Fibroblast of skin of right biceps (primary cell): ENCODE measurements at regions not wholly inside any gene's neighbourhood (a gene's known extent, or its start where the extent isn't known, plus 50 kb on each side); places are given as distances from the start of the nearest gene placed in this dataset.

Experiments used
- DNase-seq: peaks from one replicate; pipeline ENCODE4 v3.0.0-alpha.2; 2013

GRCh38 chr11:92675303-92675702 is 294.1 kb upstream of the MTNR1B start:
- no peak for DNase-seq

DNA sequence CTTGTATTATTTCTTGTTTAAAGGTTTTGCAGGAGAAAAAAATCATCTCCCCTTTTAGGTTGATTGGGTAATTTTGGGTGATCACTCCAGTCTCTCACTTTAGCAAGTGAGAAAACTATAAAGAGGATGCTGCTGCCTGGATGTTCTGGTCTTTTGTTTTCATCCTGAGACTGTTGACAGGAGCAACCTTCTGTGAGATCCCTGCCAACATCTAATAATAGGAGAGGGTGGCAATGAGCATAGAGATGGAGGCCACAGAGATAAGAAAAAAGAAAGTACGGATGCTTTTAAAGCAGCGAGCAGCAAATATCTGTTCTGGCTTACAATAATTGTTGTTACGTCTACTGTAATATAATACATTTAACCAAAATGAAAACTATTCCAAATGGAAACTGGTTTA is 293.6 kb upstream of the MTNR1B start:
- no peak for DNase-seq

GRCh38 chr11:92678008-92678611 is 291.3 kb upstream of the MTNR1B start:
- DNase-seq, result no peak

- no peak for DNase-seq
Measured at GRCh38 chr11:92681586-92681985, 287.9 kb upstream of the MTNR1B start.

DNA sequence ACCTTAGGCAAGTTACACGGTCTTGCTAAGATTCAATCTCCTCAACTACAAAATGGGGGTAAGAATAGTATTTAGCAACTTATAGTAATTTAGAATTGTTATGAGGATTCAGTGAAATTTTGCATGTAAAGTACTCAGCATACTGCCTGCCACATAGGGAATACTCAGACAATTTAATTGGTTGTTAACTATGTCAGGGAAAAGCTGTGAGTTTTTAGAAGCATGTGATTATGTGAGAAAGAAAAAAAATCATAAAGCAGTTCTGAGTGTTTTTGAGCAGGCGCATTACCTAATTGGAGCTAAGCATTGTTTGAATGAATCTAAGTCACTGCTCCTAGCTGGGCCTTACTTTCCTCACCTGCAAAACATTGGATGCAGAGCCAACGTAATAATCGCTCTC is 287.3 kb upstream of the MTNR1B start:
- DNase-seq, result no peak

GRCh38 chr11:92682952-92683351 is 286.5 kb upstream of the MTNR1B start:
- DNase-seq, result no peak

GRCh38 chr11:92685049-92685448 is 284.4 kb upstream of the MTNR1B start:
- no peak for DNase-seq

DNA sequence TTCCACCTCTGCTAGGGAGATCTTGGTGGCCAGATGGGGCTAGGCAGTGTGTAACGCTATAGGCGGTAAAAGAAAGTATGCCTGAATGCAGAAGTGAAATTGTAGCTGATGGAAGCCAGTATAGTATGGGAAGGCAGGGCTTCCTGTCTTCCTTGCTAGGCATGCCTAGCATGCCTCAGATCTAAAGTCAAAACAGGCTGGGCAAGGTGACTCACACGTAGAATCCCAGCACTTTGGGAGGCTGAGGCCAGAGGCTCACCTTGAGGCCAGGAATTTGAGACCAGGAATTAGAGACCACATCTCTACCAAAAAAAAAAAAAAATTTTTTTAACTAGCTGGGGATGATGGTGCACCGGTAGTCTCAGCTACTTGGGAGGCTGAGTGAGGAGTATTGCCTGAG is 281.7 kb upstream of the MTNR1B start:
- no peak for DNase-seq

DNA sequence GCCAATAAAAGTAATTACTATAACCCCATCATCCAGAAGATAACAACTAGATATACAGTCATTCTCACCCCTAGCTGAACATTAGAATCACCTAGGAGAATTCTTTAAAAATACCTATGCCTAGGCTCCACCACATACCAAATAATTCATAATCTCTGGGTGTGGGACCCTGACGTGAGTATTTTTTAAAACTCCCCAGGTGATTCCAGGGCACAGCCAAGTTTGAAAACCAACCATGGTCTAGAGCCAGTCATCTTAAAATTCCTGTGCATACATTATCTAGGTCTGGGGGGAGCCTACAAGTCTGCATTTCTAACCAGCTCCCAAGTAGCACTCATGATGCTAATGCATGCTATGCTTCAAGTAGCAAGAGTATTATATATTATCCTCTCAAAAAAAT is 281.0 kb upstream of the MTNR1B start:
- DNase-seq, result no peak

DNA sequence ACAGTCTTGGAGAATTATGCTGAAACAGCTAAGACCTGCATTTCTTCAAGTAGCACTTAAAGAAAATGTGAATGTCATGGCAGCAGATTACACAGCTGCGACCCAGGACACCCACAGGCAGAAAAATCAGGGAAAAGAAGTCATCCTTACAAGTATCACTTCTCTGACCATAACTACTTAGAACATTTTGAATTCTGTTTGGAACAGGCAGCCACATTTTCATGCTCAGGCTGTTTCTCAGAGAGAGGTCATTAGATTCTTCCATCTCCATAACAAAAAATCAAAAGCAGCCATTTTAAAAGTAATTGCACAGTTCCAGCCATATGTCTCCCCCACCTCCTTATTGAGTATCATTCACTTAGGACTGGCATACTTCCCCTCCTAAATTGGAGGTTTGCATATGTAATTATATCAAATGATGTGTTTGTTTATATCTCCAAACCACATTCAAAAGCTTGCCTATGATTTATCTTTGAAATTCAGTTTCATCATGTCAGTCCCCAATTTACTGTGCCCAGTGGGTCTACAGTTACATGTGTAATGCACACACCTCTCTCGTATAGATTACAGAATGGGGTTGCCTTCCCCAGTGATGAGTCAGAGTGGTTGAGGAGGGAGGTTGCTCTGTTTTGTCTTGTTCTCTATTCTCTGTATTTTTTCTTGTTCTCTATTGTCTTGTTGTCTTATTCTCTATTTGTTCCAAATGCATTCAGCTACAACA is 276.5 kb upstream of the MTNR1B start:
- peak; percentile 43 for DNase-seq

- DNase-seq, result no peak
Measured at GRCh38 chr11:92696076-92696475, 273.4 kb upstream of the MTNR1B start.

- DNase-seq, result peak; percentile 52
Measured at GRCh38 chr11:92697461-92698312, 271.8 kb upstream of the MTNR1B start.

DNA sequence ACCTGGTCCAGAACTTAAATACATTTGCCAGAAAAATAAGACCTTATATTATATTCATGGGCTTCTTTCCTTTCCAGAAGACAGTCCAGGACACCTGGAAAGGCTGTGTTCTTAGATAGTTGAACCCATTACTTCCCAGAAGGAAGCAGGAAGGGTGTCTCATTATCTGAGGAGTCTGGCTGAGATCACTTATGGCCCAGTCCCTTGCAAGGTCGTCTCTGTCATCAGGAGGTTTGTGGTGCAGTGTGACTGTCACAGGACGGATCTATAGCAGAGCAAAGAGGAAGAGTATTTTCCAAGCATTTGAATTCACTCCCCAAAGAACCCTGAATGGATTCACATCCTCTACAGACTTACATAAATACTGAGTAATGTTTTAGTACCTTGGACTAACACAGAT is 270.7 kb upstream of the MTNR1B start:
- no peak for DNase-seq

- DNase-seq, result peak; percentile 45
Measured at GRCh38 chr11:92702037-92702804, 267.2 kb upstream of the MTNR1B start.

DNA sequence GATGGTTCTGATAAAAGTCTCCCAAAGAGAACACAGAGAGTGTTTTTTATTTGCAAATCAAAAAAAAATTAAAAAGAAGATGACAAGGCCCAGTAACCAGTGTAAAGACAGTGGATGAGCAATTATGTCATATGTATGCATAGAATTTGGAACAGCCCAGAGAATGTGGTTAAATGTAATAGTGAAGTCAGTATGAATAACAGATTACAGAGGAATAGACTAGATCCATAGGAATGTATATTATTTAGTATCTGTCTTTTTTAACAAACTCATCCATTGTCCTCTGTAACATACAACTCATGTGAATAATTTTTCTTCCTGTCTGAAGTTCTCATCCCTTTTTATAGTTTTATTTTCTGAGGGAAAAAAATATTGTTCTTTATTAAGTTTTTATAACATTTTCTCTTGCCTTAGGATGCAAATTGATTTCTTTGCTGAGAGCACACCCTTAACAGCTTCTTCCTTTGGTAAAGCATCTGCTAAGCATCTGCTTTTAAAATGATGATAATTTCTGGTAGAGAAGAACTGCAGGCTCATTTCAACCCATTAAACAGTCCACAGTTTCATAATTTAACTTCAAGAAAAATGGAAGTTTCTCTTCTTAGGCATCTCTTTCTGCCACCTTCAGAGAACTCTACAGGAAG is 266.5 kb upstream of the MTNR1B start:
- peak; percentile 91 for DNase-seq

- peak; percentile 80 for DNase-seq
Measured at GRCh38 chr11:92703449-92703830, 266.0 kb upstream of the MTNR1B start.

- peak; percentile 14 for DNase-seq
Measured at GRCh38 chr11:92707173-92707619, 262.3 kb upstream of the MTNR1B start.

GRCh38 chr11:92707665-92708064 is 261.8 kb upstream of the MTNR1B start:
- DNase-seq, result peak; percentile 49

DNA sequence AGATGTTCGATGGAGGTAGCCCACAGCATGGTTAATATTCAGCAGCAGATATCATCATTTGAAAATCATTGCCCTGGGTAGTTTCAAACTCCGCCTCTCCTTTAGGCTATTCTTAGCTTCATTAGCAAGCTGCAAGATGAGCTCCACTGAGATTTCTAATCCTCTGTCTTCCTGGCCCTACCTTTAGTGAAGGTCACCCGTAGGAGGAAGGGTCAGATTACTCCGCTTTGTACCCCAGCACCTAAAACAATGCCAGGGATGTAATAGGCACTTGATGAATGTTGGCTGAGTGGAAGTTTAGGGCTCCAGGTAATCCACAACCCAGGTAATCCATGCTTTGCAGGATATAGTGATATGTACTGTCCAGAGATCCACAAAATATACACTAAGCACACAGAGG is 260.1 kb upstream of the MTNR1B start:
- no peak for DNase-seq

DNA sequence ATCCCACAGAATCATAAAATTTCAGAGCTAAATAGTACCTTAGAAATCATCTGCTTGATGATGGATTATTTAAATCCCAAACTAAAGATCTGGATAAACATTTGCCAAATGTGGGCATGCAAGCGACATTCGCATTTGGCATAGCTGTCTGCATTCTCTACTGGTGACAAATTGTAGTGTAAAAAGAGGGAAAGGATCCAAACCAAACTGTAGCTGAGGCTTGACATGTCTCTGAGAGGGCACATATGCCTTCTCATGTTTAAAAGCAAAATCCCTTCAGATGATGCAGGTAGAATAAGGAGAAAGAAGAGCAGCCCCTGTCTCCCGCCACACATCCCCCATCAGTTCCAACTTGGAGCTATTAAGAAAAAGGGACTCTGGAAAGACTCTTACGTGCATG is 257.5 kb upstream of the MTNR1B start:
- peak; percentile 20 for DNase-seq

- no peak for DNase-seq
Measured at GRCh38 chr11:92714111-92714510, 255.3 kb upstream of the MTNR1B start.

DNA sequence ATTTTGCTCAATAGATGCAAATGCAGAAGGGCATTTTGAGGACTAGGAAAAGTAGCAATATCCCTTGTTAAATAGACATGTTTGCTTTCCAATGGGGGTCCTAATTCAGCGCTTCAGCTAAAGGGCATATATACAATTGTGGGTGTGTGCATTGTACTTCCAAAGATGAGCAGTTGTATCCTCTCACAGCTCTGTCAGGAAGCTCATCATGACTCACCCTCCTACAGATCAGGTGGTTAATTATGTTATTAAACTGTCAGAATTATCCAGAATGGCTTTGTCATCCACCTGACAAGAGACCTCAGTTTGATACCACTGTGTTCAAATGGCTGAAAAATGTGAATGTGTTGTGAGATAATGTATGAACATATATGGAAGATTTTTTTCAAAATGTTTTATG is 252.2 kb upstream of the MTNR1B start:
- no peak for DNase-seq

DNA sequence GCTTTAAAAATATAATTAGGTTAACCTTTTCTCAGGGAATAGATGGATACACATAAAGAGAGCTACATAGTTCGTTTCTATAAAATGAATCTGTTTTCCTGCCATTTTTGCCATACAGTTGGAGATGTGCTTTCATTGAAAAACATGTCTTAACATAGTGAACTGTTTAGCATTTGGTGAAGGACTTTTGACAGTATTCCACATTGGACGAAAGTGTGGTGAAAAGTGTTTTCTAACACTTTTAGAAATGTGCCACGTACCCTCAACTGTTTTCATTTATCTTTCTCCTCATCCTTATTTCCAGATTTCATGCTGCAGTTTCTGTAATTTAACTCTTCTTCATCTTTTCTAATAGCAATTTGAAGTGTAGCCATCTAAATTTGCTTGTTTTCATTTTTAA is 249.1 kb upstream of the MTNR1B start:
- no peak for DNase-seq
